ENCODE measurements at regions not wholly inside any gene's neighbourhood (a gene's known extent, or its start where the extent isn't known, plus 50 kb on each side); places are given as distances from the start of the nearest gene placed in this dataset.

GRCh38 chr2:240213476-240214421 lies 73.3 kb upstream of the OTOS start:
- H3K27me3 Mint-ChIP-seq (ENCODE audit: low read depth): no peaks in the 10 kb centered on the region
- H3K36me3 Mint-ChIP-seq (ENCODE audit: low read depth): no peaks in the 10 kb centered on the region
- H3K27ac Mint-ChIP-seq: no peak overlapping the region
- no peaks in the 10 kb centered on the region for H3K4me1 Mint-ChIP-seq (ENCODE audit: low read depth)
- no peaks in the 10 kb centered on the region for H3K9me3 Mint-ChIP-seq
- H3K4me3 Mint-ChIP-seq: no peak overlapping the region

GRCh38 chr2:240214790-240215675 lies 74.6 kb upstream of the OTOS start:
- Mint-ChIP-seq H3K27ac (no peak overlapping the region), H3K9me3 (no peaks in the 10 kb centered on the region), H3K4me1 (ENCODE audit: low read depth) (no peaks in the 10 kb centered on the region), H3K27me3 (ENCODE audit: low read depth) (no peaks in the 10 kb centered on the region), H3K36me3 (ENCODE audit: low read depth) (no peaks in the 10 kb centered on the region), H3K4me3 (no peak overlapping the region)

GRCh38 chr2:240215676-240216051 lies 75.2 kb upstream of the OTOS start:
- Mint-ChIP-seq H3K9me3 (no peaks in the 10 kb centered on the region), H3K4me1 (ENCODE audit: low read depth) (no peaks in the 10 kb centered on the region), H3K4me3 (no peak overlapping the region), H3K27me3 (ENCODE audit: low read depth) (no peaks in the 10 kb centered on the region), H3K27ac (no peak overlapping the region), H3K36me3 (ENCODE audit: low read depth) (no peaks in the 10 kb centered on the region)

- Mint-ChIP-seq H3K4me1 (ENCODE audit: low read depth) (no peaks in the 10 kb centered on the region), H3K27ac (no peak overlapping the region), H3K36me3 (ENCODE audit: low read depth) (no peaks in the 10 kb centered on the region), H3K27me3 (ENCODE audit: low read depth) (no peaks in the 10 kb centered on the region), H3K9me3 (no peaks in the 10 kb centered on the region), H3K4me3 (no peak overlapping the region)
Observed at GRCh38 chr2:240216167-240216566, 75.7 kb upstream of the OTOS start.

- Mint-ChIP-seq H3K27ac (no peak overlapping the region), H3K9me3 (no peaks in the 10 kb centered on the region), H3K4me1 (ENCODE audit: low read depth) (no peaks in the 10 kb centered on the region), H3K27me3 (ENCODE audit: low read depth) (peaks cover 5% of the 10 kb centered on the region), H3K36me3 (ENCODE audit: low read depth) (no peaks in the 10 kb centered on the region), H3K4me3 (no peak overlapping the region)
Observed at GRCh38 chr2:240217431-240218301, 77.2 kb upstream of the OTOS start.

GRCh38 chr2:240219208-240219890 lies 78.9 kb upstream of the OTOS start:
- Mint-ChIP-seq H3K4me3 (no peak overlapping the region), H3K36me3 (ENCODE audit: low read depth) (no peaks in the 10 kb centered on the region), H3K4me1 (ENCODE audit: low read depth) (no peaks in the 10 kb centered on the region), H3K9me3 (no peaks in the 10 kb centered on the region), H3K27ac (no peak overlapping the region), H3K27me3 (ENCODE audit: low read depth) (peaks cover 14% of the 10 kb centered on the region)

- Mint-ChIP-seq H3K9me3 (no peaks in the 10 kb centered on the region), H3K36me3 (ENCODE audit: low read depth) (no peaks in the 10 kb centered on the region), H3K27me3 (ENCODE audit: low read depth) (peaks cover 14% of the 10 kb centered on the region), H3K27ac (no peak overlapping the region), H3K4me3 (no peak overlapping the region), H3K4me1 (ENCODE audit: low read depth) (no peaks in the 10 kb centered on the region)
Observed at GRCh38 chr2:240220371-240220770, 79.9 kb upstream of the OTOS start.

GRCh38 chr2:240223631-240224030 lies 83.2 kb upstream of the OTOS start:
- no peak overlapping the region for H3K4me3 Mint-ChIP-seq
- H3K9me3 Mint-ChIP-seq: peaks cover 7% of the 10 kb centered on the region
- peaks cover 2% of the 10 kb centered on the region for H3K36me3 Mint-ChIP-seq (ENCODE audit: low read depth)
- H3K27ac Mint-ChIP-seq: no peak overlapping the region
- no peaks in the 10 kb centered on the region for H3K4me1 Mint-ChIP-seq (ENCODE audit: low read depth)
- peaks cover 14% of the 10 kb centered on the region for H3K27me3 Mint-ChIP-seq (ENCODE audit: low read depth)

- Mint-ChIP-seq H3K4me1 (ENCODE audit: low read depth) (no peaks in the 10 kb centered on the region), H3K27me3 (ENCODE audit: low read depth) (peaks cover 14% of the 10 kb centered on the region), H3K36me3 (ENCODE audit: low read depth) (peaks cover 2% of the 10 kb centered on the region), H3K9me3 (peaks cover 18% of the 10 kb centered on the region), H3K27ac (no peak overlapping the region), H3K4me3 (no peak overlapping the region)
Observed at GRCh38 chr2:240224676-240225075, 84.2 kb upstream of the OTOS start.

- Mint-ChIP-seq H3K4me3 (no peak overlapping the region), H3K27ac (no peak overlapping the region), H3K4me1 (ENCODE audit: low read depth) (no peaks in the 10 kb centered on the region), H3K27me3 (ENCODE audit: low read depth) (peaks cover 14% of the 10 kb centered on the region), H3K9me3 (peaks cover 22% of the 10 kb centered on the region), H3K36me3 (ENCODE audit: low read depth) (peaks cover 2% of the 10 kb centered on the region)
Observed at GRCh38 chr2:240225131-240225530, 84.7 kb upstream of the OTOS start.

GRCh38 chr2:240225660-240226475 lies 85.4 kb upstream of the OTOS start:
- Mint-ChIP-seq H3K4me1 (ENCODE audit: low read depth) (no peaks in the 10 kb centered on the region), H3K36me3 (ENCODE audit: low read depth) (peaks cover 2% of the 10 kb centered on the region), H3K27me3 (ENCODE audit: low read depth) (peaks cover 14% of the 10 kb centered on the region), H3K4me3 (no peak overlapping the region), H3K27ac (no peak overlapping the region), H3K9me3 (peaks cover 24% of the 10 kb centered on the region)

GRCh38 chr2:240226672-240227537 lies 86.4 kb upstream of the OTOS start:
- H3K36me3 Mint-ChIP-seq (ENCODE audit: low read depth): peaks cover 2% of the 10 kb centered on the region
- H3K4me3 Mint-ChIP-seq: no peak overlapping the region
- H3K9me3 Mint-ChIP-seq: peaks cover 24% of the 10 kb centered on the region
- no peak overlapping the region for H3K27ac Mint-ChIP-seq
- peaks cover 14% of the 10 kb centered on the region for H3K27me3 Mint-ChIP-seq (ENCODE audit: low read depth)
- H3K4me1 Mint-ChIP-seq (ENCODE audit: low read depth): no peaks in the 10 kb centered on the region

All from T-helper 1 cell treated with Interleukin-12 subunit alpha and Interleukin-12 subunit beta and Interleukin-4 antibody, amounts not matched to agents 30 μg/mL and 1 μg/mL, for 36 hours (primary cell).